SK-N-MC (cell line): ENCODE measurements at regions not wholly inside any gene's neighbourhood (a gene's known extent, or its start where the extent isn't known, plus 50 kb on each side); places are given as distances from the start of the nearest gene placed in this dataset.

Experiments
- EZH2 ChIP-seq: fragments of 200-600 bp; sonication (generic); IDR thresholded peaks from one replicate; pipeline ENCODE4 v1.6.1; 2017; ENCODE audit warnings: antibody characterized with exemption
- POLR2AphosphoS5 ChIP-seq: IDR thresholded peaks from 2 replicates; pipeline ENCODE4 v1.6.1; 2012; ENCODE audit warnings: mild to moderate bottlenecking, low read depth, low read length, borderline replicate concordance

GRCh38 chr13:30147421-30147820 is 159.9 kb downstream of the KATNAL1 start:
- no peak for TF ChIP-seq EZH2
- TF ChIP-seq POLR2AphosphoS5 = no peak
